ENCODE measurements at regions not wholly inside any gene's neighbourhood (a gene's known extent, or its start where the extent isn't known, plus 50 kb on each side); places are given as distances from the start of the nearest gene placed in this dataset.

GRCh38 chr3:16800361-16800760, 84.4 kb upstream of the PLCL2 start:
- Histone ChIP-seq H3K4me1 (ENCODE audit: control insufficient read depth in 2 of 2, insufficient read depth in 2 of 2, low read length in 2 of 2) (peaks cover 46 to 48% of the 10 kb centered on the region in 2 donors), H2AFZ (ENCODE audit: insufficient read depth, low read depth, low read length, poor library complexity, severe bottlenecking) (no peak overlapping the region), H4K20me1 (ENCODE audit: control insufficient read depth, insufficient read depth, low read length, poor library complexity, severe bottlenecking) (no peaks in the 10 kb centered on the region), H3K27ac (ENCODE audit: low read length in 2 of 2) (peak overlapping the region in 1 of 2 donors; percentile 28), H3K4me2 (replicated peaks; ENCODE audit: low read depth, low read length, poor library complexity, severe bottlenecking) (peak overlapping the region; percentile 45), H3K27me3 (replicated peaks in 1 of 4; ENCODE audit: control extremely low read depth in 1 of 4, control insufficient read depth in 3 of 4, insufficient read depth in 4 of 4, low read length in 3 of 4) (no peaks in the 10 kb centered on the region), H3K9me3 (ENCODE audit: control extremely low read depth in 1 of 3, control insufficient read depth in 2 of 3, insufficient read depth in 1 of 3, low read length in 2 of 3) (no peaks in the 10 kb centered on the region), H3K36me3 (replicated peaks in 1 of 2; ENCODE audit: control extremely low read depth in 1 of 2, control insufficient read depth in 1 of 2, extremely low read depth in 1 of 2, insufficient read depth in 2 of 2, low read length in 1 of 2) (no peaks in the 10 kb centered on the region), H3K9ac (ENCODE audit: low read length) (no peak overlapping the region), H3K4me3 (ENCODE audit: control extremely low read depth in 1 of 5, extremely low read depth in 1 of 5, insufficient read depth in 1 of 5, low read depth in 2 of 5, low read length in 4 of 5) (no peak overlapping the region), H3K79me2 (ENCODE audit: control insufficient read depth, insufficient read depth, low read length) (no peaks in the 10 kb centered on the region)
- TF ChIP-seq, protein P1, sequence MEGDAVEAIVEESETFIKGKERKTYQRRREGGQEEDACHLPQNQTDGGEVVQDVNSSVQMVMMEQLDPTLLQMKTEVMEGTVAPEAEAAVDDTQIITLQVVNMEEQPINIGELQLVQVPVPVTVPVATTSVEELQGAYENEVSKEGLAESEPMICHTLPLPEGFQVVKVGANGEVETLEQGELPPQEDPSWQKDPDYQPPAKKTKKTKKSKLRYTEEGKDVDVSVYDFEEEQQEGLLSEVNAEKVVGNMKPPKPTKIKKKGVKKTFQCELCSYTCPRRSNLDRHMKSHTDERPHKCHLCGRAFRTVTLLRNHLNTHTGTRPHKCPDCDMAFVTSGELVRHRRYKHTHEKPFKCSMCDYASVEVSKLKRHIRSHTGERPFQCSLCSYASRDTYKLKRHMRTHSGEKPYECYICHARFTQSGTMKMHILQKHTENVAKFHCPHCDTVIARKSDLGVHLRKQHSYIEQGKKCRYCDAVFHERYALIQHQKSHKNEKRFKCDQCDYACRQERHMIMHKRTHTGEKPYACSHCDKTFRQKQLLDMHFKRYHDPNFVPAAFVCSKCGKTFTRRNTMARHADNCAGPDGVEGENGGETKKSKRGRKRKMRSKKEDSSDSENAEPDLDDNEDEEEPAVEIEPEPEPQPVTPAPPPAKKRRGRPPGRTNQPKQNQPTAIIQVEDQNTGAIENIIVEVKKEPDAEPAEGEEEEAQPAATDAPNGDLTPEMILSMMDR (IDR thresholded peaks at IDR 0.05), result no peak
- TF ChIP-seq EZH2 (IDR thresholded peaks at IDR 0.05; ENCODE audit: borderline replicate concordance, insufficient read depth, low read depth, low read length, poor library complexity, severe bottlenecking), result no peak
- Mint-ChIP-seq H3K4me1 (peaks cover 54% of the 10 kb centered on the region), H3K27ac (peak overlapping the region; percentile 64), H3K9me3 (ENCODE audit: insufficient read depth) (no peaks in the 10 kb centered on the region), H3K27me3 (no peaks in the 10 kb centered on the region), H3K4me3 (peak overlapping the region; percentile 68)
- ChIA-PET POLR2A (no interaction called here), CTCF (interaction anchor here (0.7 kb wide), 1 partner anchor 579 kb away, joined by 3 read pairs; no protein-coding TSS in a partner anchor)
- no CpG with 5 or more reads among the region's 3 CpGs for WGBS (ENCODE audit: insufficient coverage)
- intact Hi-C loops (cut with micrococcal nuclease), result loop anchor here (5.0 kb wide), 1 partner anchor 397 kb away; no protein-coding TSS in a partner anchor
- DNase-seq (no peak), ATAC-seq (ENCODE audit: low read depth) (no peak)

DNA sequence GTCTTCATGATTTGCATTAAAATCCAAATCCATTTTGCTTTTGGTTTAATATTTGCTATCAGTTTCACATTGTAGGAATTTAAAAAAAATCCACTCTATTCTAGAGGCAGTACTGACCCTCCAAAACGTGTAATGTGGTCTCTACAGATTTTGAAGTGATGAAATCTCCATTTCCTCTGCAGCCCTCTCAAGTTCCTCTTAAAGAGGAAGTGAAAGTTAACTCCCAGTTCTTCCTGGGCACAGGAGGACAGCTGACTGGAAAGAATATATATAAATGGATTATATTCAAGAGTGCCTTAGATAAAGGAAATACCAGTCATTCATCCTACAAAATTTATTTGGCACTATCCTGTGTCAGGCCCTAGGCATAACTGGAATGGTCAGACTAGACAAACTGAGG, 83.5 kb upstream of the PLCL2 start:
- H2AFZ ChIP-seq (ENCODE audit: insufficient read depth, low read depth, low read length, poor library complexity, severe bottlenecking), result no peak overlapping the region
- no peaks in the 10 kb centered on the region for H3K9me3 ChIP-seq (ENCODE audit: control extremely low read depth in 1 of 3, control insufficient read depth in 2 of 3, insufficient read depth in 1 of 3, low read length in 2 of 3)
- no peaks in the 10 kb centered on the region for H3K27me3 ChIP-seq (replicated peaks in 1 of 4; ENCODE audit: control extremely low read depth in 1 of 4, control insufficient read depth in 3 of 4, insufficient read depth in 4 of 4, low read length in 3 of 4)
- WGBS (ENCODE audit: insufficient coverage), result 0% methylated on average over 1 of the region's 1 CpG
- peak overlapping the region; percentile 21 for H3K4me3 Mint-ChIP-seq
- no peaks in the 10 kb centered on the region for H3K79me2 ChIP-seq (ENCODE audit: control insufficient read depth, insufficient read depth, low read length)
- H3K4me1 Mint-ChIP-seq, result peaks cover 50% of the 10 kb centered on the region
- POLR2A ChIA-PET, result no interaction called here
- H4K20me1 ChIP-seq (ENCODE audit: control insufficient read depth, insufficient read depth, low read length, poor library complexity, severe bottlenecking), result no peaks in the 10 kb centered on the region
- no peak for TF ChIP-seq EZH2 (IDR thresholded peaks at IDR 0.05; ENCODE audit: borderline replicate concordance, insufficient read depth, low read depth, low read length, poor library complexity, severe bottlenecking)
- TF ChIP-seq, protein P1 (IDR thresholded peaks at IDR 0.05), result no peak
- peak; percentile 42 for ATAC-seq (ENCODE audit: low read depth)
- intact Hi-C loops (cut with micrococcal nuclease), result loop anchor here (1.0 to 5.0 kb wide), 2 partner anchors 41 to 396 kb away; no protein-coding TSS in a partner anchor
- peak overlapping the region in 1 of 2 donors; percentile 3 for H3K27ac ChIP-seq (ENCODE audit: low read length in 2 of 2)
- CTCF ChIA-PET, result interaction anchor here (1.3 kb wide), 1 partner anchor 92 kb away, joined by 5 read pairs; no protein-coding TSS in a partner anchor
- no peaks in the 10 kb centered on the region for H3K9me3 Mint-ChIP-seq (ENCODE audit: insufficient read depth)
- peak overlapping the region; percentile 45 for H3K4me2 ChIP-seq (replicated peaks; ENCODE audit: low read depth, low read length, poor library complexity, severe bottlenecking)
- no peaks in the 10 kb centered on the region for H3K36me3 ChIP-seq (replicated peaks in 1 of 2; ENCODE audit: control extremely low read depth in 1 of 2, control insufficient read depth in 1 of 2, extremely low read depth in 1 of 2, insufficient read depth in 2 of 2, low read length in 1 of 2)
- no peak overlapping the region for H3K27ac Mint-ChIP-seq
- no peaks in the 10 kb centered on the region for H3K27me3 Mint-ChIP-seq
- peak overlapping the region in 1 of 5 experiments; percentile 18 for H3K4me3 ChIP-seq (ENCODE audit: control extremely low read depth in 1 of 5, extremely low read depth in 1 of 5, insufficient read depth in 1 of 5, low read depth in 2 of 5, low read length in 4 of 5)
- DNase-seq, result peak; percentile 60
- peaks cover 46 to 48% of the 10 kb centered on the region in 2 donors for H3K4me1 ChIP-seq (ENCODE audit: control insufficient read depth in 2 of 2, insufficient read depth in 2 of 2, low read length in 2 of 2)
- no peak overlapping the region for H3K9ac ChIP-seq (ENCODE audit: low read length)
